ENCODE measurements at regions not wholly inside any gene's neighbourhood (a gene's known extent, or its start where the extent isn't known, plus 50 kb on each side); places are given as distances from the start of the nearest gene placed in this dataset.

GRCh38 chr5:136766456-136766855 lies 401.1 kb upstream of the TRPC7 start:
- TF ChIP-seq ARNTL (CRISPR knock-in tag; IDR thresholded peaks at IDR 0.05; ENCODE audit: borderline replicate concordance, low read depth): no peak
- no peak for ATAC-seq

GRCh38 chr5:136764601-136765000 lies 399.3 kb upstream of the TRPC7 start:
- ATAC-seq: no peak
- TF ChIP-seq RARB (CRISPR knock-in tag; IDR thresholded peaks at IDR 0.05): no peak
- TF ChIP-seq PPARA (CRISPR knock-in tag; IDR thresholded peaks at IDR 0.05; ENCODE audit: borderline replicate concordance): no peak

GRCh38 chr5:136763548-136763947 lies 398.2 kb upstream of the TRPC7 start:
- no peak for ATAC-seq
- TF ChIP-seq OSR1 (CRISPR knock-in tag; IDR thresholded peaks at IDR 0.05) (no peak), ESRRG (CRISPR knock-in tag; IDR thresholded peaks at IDR 0.05) (no peak), POU6F1 (CRISPR knock-in tag; IDR thresholded peaks at IDR 0.05; ENCODE audit: borderline replicate concordance, low read depth) (no peak), CSRNP3 (CRISPR knock-in tag; IDR thresholded peaks at IDR 0.05) (no peak), ISL1 (CRISPR knock-in tag; IDR thresholded peaks at IDR 0.05) (no peak), ZFP30 (CRISPR knock-in tag; IDR thresholded peaks at IDR 0.05) (no peak), ZC3H10 (CRISPR knock-in tag; IDR thresholded peaks at IDR 0.05) (no peak), RARB (CRISPR knock-in tag; IDR thresholded peaks at IDR 0.05) (no peak), SNAI2 (CRISPR knock-in tag; IDR thresholded peaks at IDR 0.05) (no peak), PPARA (CRISPR knock-in tag; IDR thresholded peaks at IDR 0.05; ENCODE audit: borderline replicate concordance) (no peak), GLIS3 (CRISPR knock-in tag; IDR thresholded peaks at IDR 0.05) (no peak), ZFP3 (CRISPR knock-in tag; IDR thresholded peaks at IDR 0.05) (no peak)

GRCh38 chr5:136754216-136754615 lies 388.9 kb upstream of the TRPC7 start:
- ATAC-seq: no peak
- TF ChIP-seq SNAI2 (CRISPR knock-in tag; IDR thresholded peaks at IDR 0.05) (no peak), CREB5 (CRISPR knock-in tag; IDR thresholded peaks at IDR 0.05; ENCODE audit: low read depth) (no peak), PATZ1 (CRISPR knock-in tag; IDR thresholded peaks at IDR 0.05; ENCODE audit: borderline replicate concordance) (no peak), ISL1 (CRISPR knock-in tag; IDR thresholded peaks at IDR 0.05) (no peak), OSR1 (CRISPR knock-in tag; IDR thresholded peaks at IDR 0.05) (no peak), ZFP3 (CRISPR knock-in tag; IDR thresholded peaks at IDR 0.05) (no peak), GLIS3 (CRISPR knock-in tag; IDR thresholded peaks at IDR 0.05) (no peak), ZNF70 (CRISPR knock-in tag; IDR thresholded peaks at IDR 0.05) (no peak), CSRNP3 (CRISPR knock-in tag; IDR thresholded peaks at IDR 0.05) (no peak), POU6F1 (CRISPR knock-in tag; IDR thresholded peaks at IDR 0.05; ENCODE audit: borderline replicate concordance, low read depth) (no peak), ZC3H10 (CRISPR knock-in tag; IDR thresholded peaks at IDR 0.05) (no peak), ZFP30 (CRISPR knock-in tag; IDR thresholded peaks at IDR 0.05) (no peak), ZNF8 (CRISPR knock-in tag; IDR thresholded peaks at IDR 0.05) (no peak), ZNF565 (CRISPR knock-in tag; conservative IDR thresholded peaks at IDR 0.05; ENCODE audit: low read depth) (no peak), TSHZ2 (CRISPR knock-in tag; IDR thresholded peaks at IDR 0.05) (no peak), RARB (CRISPR knock-in tag; IDR thresholded peaks at IDR 0.05) (no peak), BACH2 (CRISPR knock-in tag; IDR thresholded peaks at IDR 0.05; ENCODE audit: borderline replicate concordance) (no peak), TCF4 (CRISPR knock-in tag; IDR thresholded peaks at IDR 0.05; ENCODE audit: borderline replicate concordance) (no peak)

Measured in SK-N-SH treated with all-trans-retinoic acid at 6 μM for 48 hours (cell line).